Osteocyte (in vitro differentiated cells): ENCODE measurements at regions not wholly inside any gene's neighbourhood (a gene's known extent, or its start where the extent isn't known, plus 50 kb on each side); places are given as distances from the start of the nearest gene placed in this dataset.

Source experiments
- DNase-seq: peaks from one replicate; pipeline ENCODE4 v3.0.0; 2021; ENCODE audit warnings: mixed read lengths; ENCODE audit not compliant: unreplicated experiment; ENCODE audit errors: extremely low spot score
- H3K27ac Mint-ChIP-seq: one replicate; pipeline ENCODE4 v1.8.0; 2021; ENCODE audit warnings: mild to moderate bottlenecking, mixed read lengths; ENCODE audit not compliant: unreplicated experiment
- H3K27me3 Mint-ChIP-seq: one replicate; pipeline ENCODE4 v1.8.0; 2021; ENCODE audit warnings: mixed read lengths; ENCODE audit not compliant: unreplicated experiment
- H3K36me3 Mint-ChIP-seq: one replicate; pipeline ENCODE4 v1.8.0; 2021; ENCODE audit warnings: mixed read lengths; ENCODE audit not compliant: unreplicated experiment
- H3K4me1 Mint-ChIP-seq: one replicate; pipeline ENCODE4 v1.8.0; 2021; ENCODE audit warnings: mixed read lengths; ENCODE audit not compliant: unreplicated experiment
- H3K4me3 Mint-ChIP-seq: one replicate; pipeline ENCODE4 v1.8.0; 2021; ENCODE audit warnings: mild to moderate bottlenecking, moderate library complexity, mixed read lengths; ENCODE audit not compliant: unreplicated experiment
- H3K9me3 Mint-ChIP-seq: one replicate; pipeline ENCODE4 v1.8.0; 2021; ENCODE audit warnings: mixed read lengths; ENCODE audit not compliant: unreplicated experiment
- TF ChIP-seq, protein P1 (sequence below): fragments of 200-600 bp; sonication (generic); IDR thresholded peaks from 2 replicates; pipeline ENCODE4 v1.5.0; 2021; ENCODE audit warnings: antibody characterized with exemption, mild to moderate bottlenecking, moderate library complexity

DNA sequence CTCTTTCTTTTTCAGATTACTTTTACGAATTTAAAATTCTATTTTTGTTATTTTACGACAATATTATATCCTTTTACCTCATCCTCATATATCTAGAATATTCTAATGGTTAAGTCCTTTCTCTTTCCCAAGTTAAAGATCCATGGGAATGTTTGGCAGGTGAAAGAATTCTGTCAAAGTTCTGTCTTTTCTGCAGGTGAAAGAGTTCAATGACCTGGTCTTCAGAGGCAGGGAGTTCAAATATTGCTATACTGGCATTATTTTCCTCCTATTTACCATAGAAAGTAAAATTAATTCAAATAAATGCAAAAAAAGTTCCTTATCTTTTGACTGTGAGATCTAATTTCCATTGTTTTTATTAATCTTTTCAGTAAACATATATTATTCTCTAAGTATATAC, 194.3 kb downstream of the ARL4A start:
- Mint-ChIP-seq H3K4me1 (peaks cover 4% of the 10 kb centered on the region), H3K9me3 (no peaks in the 10 kb centered on the region), H3K4me3 (no peak overlapping the region), H3K36me3 (no peaks in the 10 kb centered on the region), H3K27me3 (no peaks in the 10 kb centered on the region), H3K27ac (no peak overlapping the region)
- DNase-seq = no peak
- TF ChIP-seq, protein P1, sequence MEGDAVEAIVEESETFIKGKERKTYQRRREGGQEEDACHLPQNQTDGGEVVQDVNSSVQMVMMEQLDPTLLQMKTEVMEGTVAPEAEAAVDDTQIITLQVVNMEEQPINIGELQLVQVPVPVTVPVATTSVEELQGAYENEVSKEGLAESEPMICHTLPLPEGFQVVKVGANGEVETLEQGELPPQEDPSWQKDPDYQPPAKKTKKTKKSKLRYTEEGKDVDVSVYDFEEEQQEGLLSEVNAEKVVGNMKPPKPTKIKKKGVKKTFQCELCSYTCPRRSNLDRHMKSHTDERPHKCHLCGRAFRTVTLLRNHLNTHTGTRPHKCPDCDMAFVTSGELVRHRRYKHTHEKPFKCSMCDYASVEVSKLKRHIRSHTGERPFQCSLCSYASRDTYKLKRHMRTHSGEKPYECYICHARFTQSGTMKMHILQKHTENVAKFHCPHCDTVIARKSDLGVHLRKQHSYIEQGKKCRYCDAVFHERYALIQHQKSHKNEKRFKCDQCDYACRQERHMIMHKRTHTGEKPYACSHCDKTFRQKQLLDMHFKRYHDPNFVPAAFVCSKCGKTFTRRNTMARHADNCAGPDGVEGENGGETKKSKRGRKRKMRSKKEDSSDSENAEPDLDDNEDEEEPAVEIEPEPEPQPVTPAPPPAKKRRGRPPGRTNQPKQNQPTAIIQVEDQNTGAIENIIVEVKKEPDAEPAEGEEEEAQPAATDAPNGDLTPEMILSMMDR = no peak

DNA sequence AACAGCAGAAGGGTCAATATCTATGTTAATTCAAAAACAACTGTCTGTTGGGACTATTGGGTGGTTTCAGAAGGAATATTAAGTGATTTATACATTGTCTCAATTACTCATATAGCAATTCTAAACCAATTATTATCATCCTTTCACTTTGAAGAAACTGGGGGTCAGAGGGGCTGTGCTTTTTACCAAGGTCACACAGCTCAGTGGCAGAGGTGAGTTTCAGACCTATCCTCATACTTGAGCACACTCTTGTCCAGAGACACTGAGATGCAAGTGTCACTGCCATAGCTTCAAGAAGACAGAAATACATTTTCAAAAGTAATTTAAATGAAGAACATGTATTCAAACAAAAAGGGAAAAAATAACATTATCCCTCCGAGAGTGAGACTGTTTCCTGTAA, 195.3 kb downstream of the ARL4A start:
- Mint-ChIP-seq H3K27me3 (no peaks in the 10 kb centered on the region), H3K9me3 (no peaks in the 10 kb centered on the region), H3K4me3 (no peak overlapping the region), H3K36me3 (no peaks in the 10 kb centered on the region), H3K27ac (no peak overlapping the region), H3K4me1 (peaks cover 4% of the 10 kb centered on the region)
- DNase-seq = no peak
- TF ChIP-seq, protein P1 = no peak

DNA sequence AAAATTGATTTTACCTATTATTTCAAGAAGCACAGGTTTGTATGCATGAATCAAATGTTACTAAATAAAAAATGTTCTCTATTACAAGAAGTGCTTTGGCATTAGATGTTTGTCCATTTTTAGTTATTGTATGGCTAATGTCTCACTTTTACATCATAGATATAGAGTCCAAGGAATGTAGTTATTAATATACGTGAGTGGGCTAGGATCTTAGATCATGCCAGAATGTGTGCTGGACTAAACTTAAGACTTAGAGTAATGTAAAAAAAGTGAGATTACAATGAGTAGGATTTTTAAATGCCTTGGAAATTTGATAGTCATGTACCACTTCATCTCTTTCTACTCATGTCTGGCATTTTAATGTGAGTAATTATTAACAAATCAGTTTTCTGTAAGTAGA, 196.6 kb downstream of the ARL4A start:
- H3K36me3 Mint-ChIP-seq = no peaks in the 10 kb centered on the region
- H3K9me3 Mint-ChIP-seq = no peaks in the 10 kb centered on the region
- H3K27me3 Mint-ChIP-seq = no peaks in the 10 kb centered on the region
- H3K27ac Mint-ChIP-seq = no peak overlapping the region
- TF ChIP-seq, protein P1 = no peak
- no peak for DNase-seq
- H3K4me3 Mint-ChIP-seq = no peak overlapping the region
- peaks cover 10% of the 10 kb centered on the region for H3K4me1 Mint-ChIP-seq

DNA sequence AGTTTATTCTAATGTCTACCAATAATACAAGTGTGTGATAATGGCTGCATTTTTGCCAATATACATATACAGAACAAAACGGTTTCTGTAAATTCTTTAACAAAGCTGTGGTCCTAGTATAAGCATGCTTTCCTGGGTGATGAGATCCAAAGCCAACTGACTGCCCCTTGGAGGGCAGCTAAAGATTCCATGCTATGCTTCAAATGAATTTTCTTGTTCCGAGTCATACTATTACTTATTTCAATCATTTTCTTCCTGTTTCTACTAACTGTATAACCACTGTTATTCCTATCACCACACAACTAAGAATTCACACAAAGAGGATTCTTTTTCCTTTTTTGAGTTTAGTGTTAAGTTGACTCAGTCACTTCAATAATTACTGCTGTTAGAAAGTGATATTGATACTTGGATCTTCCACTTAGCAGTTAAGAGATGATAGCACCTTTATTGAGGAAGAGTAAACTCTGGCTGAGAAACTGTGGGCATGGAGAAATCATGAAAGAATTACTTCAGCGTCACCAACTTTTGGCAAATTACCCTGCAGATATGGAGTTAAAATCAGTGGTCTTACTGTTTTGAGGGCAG, 197.5 kb downstream of the ARL4A start:
- H3K4me1 Mint-ChIP-seq = peaks cover 18% of the 10 kb centered on the region
- no peaks in the 10 kb centered on the region for H3K36me3 Mint-ChIP-seq
- no peak for DNase-seq
- H3K9me3 Mint-ChIP-seq = no peaks in the 10 kb centered on the region
- H3K27me3 Mint-ChIP-seq = no peaks in the 10 kb centered on the region
- H3K4me3 Mint-ChIP-seq = no peak overlapping the region
- TF ChIP-seq, protein P1 = no peak
- H3K27ac Mint-ChIP-seq = no peak overlapping the region

DNA sequence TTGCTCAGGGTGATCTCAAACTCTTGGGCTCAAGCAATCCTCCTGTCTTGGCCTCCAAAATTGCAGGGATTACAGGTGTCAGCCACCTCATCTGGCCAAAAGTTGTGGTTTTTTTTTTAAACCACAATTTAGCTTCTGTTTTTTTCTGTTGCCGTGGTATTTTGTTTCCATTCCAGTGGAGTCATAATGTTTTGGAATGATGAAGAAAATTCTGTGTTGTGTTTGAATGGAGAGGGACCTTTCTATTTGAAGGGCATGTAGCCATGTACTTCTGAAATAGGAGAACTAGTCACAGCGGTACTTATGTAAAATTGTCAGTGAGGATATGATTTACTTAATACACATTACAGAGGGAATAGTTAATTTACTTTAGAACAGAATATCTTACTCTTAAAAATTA, 201.3 kb downstream of the ARL4A start:
- Mint-ChIP-seq H3K27me3 (no peaks in the 10 kb centered on the region), H3K4me3 (no peak overlapping the region), H3K9me3 (no peaks in the 10 kb centered on the region), H3K4me1 (peaks cover 18% of the 10 kb centered on the region), H3K27ac (peak overlapping the region; percentile 80), H3K36me3 (no peaks in the 10 kb centered on the region)
- DNase-seq = no peak
- TF ChIP-seq, protein P1 = no peak
